IPS DF 6.9 (cell line): ENCODE measurements at regions not wholly inside any gene's neighbourhood (a gene's known extent, or its start where the extent isn't known, plus 50 kb on each side); places are given as distances from the start of the nearest gene placed in this dataset.

Experiments
- DNase-seq: peaks from one replicate; pipeline ENCODE4 v3.0.0-alpha.2; 2013; ENCODE audit warnings: low read depth, low spot score
- H3K27ac ChIP-seq: one replicate; pipeline ENCODE4 v1.5.1; 2013; ENCODE audit warnings: low read length, control low read depth
- H3K27me3 ChIP-seq: 2 replicates; pipeline ENCODE4 v1.6.1; 2013; ENCODE audit warnings: mild to moderate bottlenecking, low read length; ENCODE audit not compliant: control insufficient read depth, insufficient read depth
- H3K36me3 ChIP-seq: 2 replicates; pipeline ENCODE4 v1.6.1; 2013; ENCODE audit warnings: low read length; ENCODE audit not compliant: control insufficient read depth, insufficient read depth
- H3K4me1 ChIP-seq: 2 replicates; pipeline ENCODE4 v1.6.1; 2013; ENCODE audit warnings: low read length; ENCODE audit not compliant: control insufficient read depth, insufficient read depth
- H3K4me3 ChIP-seq: 2 replicates; pipeline ENCODE4 v1.5.1; 2013; ENCODE audit warnings: mild to moderate bottlenecking, low read length
- H3K9me3 ChIP-seq: 2 replicates; pipeline ENCODE4 v1.6.1; 2013; ENCODE audit warnings: low read length, inconsistent platforms; ENCODE audit not compliant: control insufficient read depth, insufficient read depth
- WGBS: extraction: QIAGEN DNeasy Blood & Tissue Kit; methylation state at CpG from one replicate; pipeline ENCODE4 v1.1.7; 2013; ENCODE audit warnings: mixed read lengths, missing lambda C conversion rate; ENCODE audit not compliant: insufficient read length, insufficient coverage; 5-methylcytosine and 5-hydroxymethylcytosine counted together

GRCh38 chr1:75074831-75075395 lies 59.3 kb upstream of the LHX8 start:
- Histone ChIP-seq H3K4me1 (peaks cover 2% of the 10 kb centered on the region), H3K4me3 (no peak overlapping the region), H3K36me3 (no peaks in the 10 kb centered on the region), H3K9me3 (no peaks in the 10 kb centered on the region), H3K27me3 (no peaks in the 10 kb centered on the region), H3K27ac (peak overlapping the region; percentile 90)
- no CpG with 5 or more reads among the region's 4 CpGs for WGBS
- DNase-seq: no peak

- DNase-seq: no peak
- no CpG with 5 or more reads among the region's 4 CpGs for WGBS
- no peak overlapping the region for H3K27ac ChIP-seq
- no peaks in the 10 kb centered on the region for H3K36me3 ChIP-seq
- no peak overlapping the region for H3K4me3 ChIP-seq
- no peaks in the 10 kb centered on the region for H3K9me3 ChIP-seq
- no peaks in the 10 kb centered on the region for H3K27me3 ChIP-seq
- peaks cover 10% of the 10 kb centered on the region for H3K4me1 ChIP-seq
These were observed 54.5 kb upstream of the LHX8 start for GRCh38 chr1:75079538-75080290.

- no peak overlapping the region for H3K27ac ChIP-seq
- no CpG with 5 or more reads among the region's 1 CpG for WGBS
These were observed 51.0 kb upstream of the LHX8 start for GRCh38 chr1:75083223-75083622.

GRCh38 chr1:75083848-75084514 lies 50.2 kb upstream of the LHX8 start:
- no CpG with 5 or more reads among the region's 4 CpGs for WGBS
- no peak overlapping the region for H3K27ac ChIP-seq
- H3K4me1 ChIP-seq: peaks cover 10% of the 10 kb centered on the region

More at GRCh38 chr1:75083223-75083622, 51.0 kb upstream of the LHX8 start:
- Histone ChIP-seq H3K4me1 (peaks cover 10% of the 10 kb centered on the region), H3K36me3 (no peaks in the 10 kb centered on the region), H3K4me3 (no peak overlapping the region), H3K27me3 (no peaks in the 10 kb centered on the region), H3K9me3 (no peaks in the 10 kb centered on the region)
- no peak for DNase-seq

More at GRCh38 chr1:75083848-75084514, 50.2 kb upstream of the LHX8 start:
- Histone ChIP-seq H3K9me3 (no peaks in the 10 kb centered on the region), H3K36me3 (no peaks in the 10 kb centered on the region), H3K27me3 (no peaks in the 10 kb centered on the region), H3K4me3 (no peak overlapping the region)
- no peak for DNase-seq
